ENCODE measurements at regions not wholly inside any gene's neighbourhood (a gene's known extent, or its start where the extent isn't known, plus 50 kb on each side); places are given as distances from the start of the nearest gene placed in this dataset.
"Not testable (repeated sequence)": the region's sequence is repeated elsewhere in the genome, so short reads cannot be mapped to it uniquely, and the experiment has no call there.

- intact Hi-C loops (cut with DNase I; ENCODE audit: low total_unique reads) = no loop called here
These were observed 65.1 kb upstream of the GJB6 start for GRCh38 chr13:20297181-20297580.

GRCh38 chr13:20295956-20296355 lies 63.8 kb upstream of the GJB6 start:
- DNase-seq = no peak
- Histone ChIP-seq H3K4me3 (no peak overlapping the region), H3K27ac (no peak overlapping the region), H3K27me3 (peaks cover 0 to 25% (median 0%) of the 10 kb centered on the region in 3 donors), H3K36me3 (no peaks in the 10 kb centered on the region), H3K4me1 (no peaks in the 10 kb centered on the region), H3K9me3 (no peaks in the 10 kb centered on the region)
- WGBS, 5 donors = 68 to 86% (median 83%) methylated on average over 8 of the region's 8 CpGs
- TF ChIP-seq POLR2AphosphoS5 (IDR thresholded peaks at IDR 0.05) = no peak
- TF ChIP-seq CTCF (IDR thresholded peaks at IDR 0.05) = no peak
- no peak for TF ChIP-seq POLR2A (IDR thresholded peaks at IDR 0.05)
- no peak for TF ChIP-seq EP300 (IDR thresholded peaks at IDR 0.05)
- intact Hi-C loops (cut with DNase I; ENCODE audit: low total_unique reads) = no loop called here

More at GRCh38 chr13:20297181-20297580, 65.1 kb upstream of the GJB6 start:
- H3K36me3 ChIP-seq = no peaks in the 10 kb centered on the region
- H3K4me3 ChIP-seq = no peak overlapping the region
- no peak overlapping the region for H3K27ac ChIP-seq
- no peak for DNase-seq
- no peaks in the 10 kb centered on the region for H3K9me3 ChIP-seq
- WGBS, 5 donors = 52 to 66% (median 59%) methylated on average over 3 of the region's 3 CpGs
- H3K27me3 ChIP-seq = peaks cover 6 to 37% (median 10%) of the 10 kb centered on the region in 3 donors
- peaks cover 0 to 8% (median 6%) of the 10 kb centered on the region in 4 donors for H3K4me1 ChIP-seq
- TF ChIP-seq EP300 (IDR thresholded peaks at IDR 0.05) (no peak), CTCF (IDR thresholded peaks at IDR 0.05) (no peak), POLR2AphosphoS5 (IDR thresholded peaks at IDR 0.05) (no peak), POLR2A (IDR thresholded peaks at IDR 0.05) (no peak)

GRCh38 chr13:20294497-20294896 lies 62.4 kb upstream of the GJB6 start:
- Histone ChIP-seq H3K27me3 (peaks cover 0 to 14% (median 0%) of the 10 kb centered on the region in 3 donors), H3K4me1 (no peaks in the 10 kb centered on the region), H3K27ac (no peak overlapping the region), H3K36me3 (no peaks in the 10 kb centered on the region), H3K9me3 (no peaks in the 10 kb centered on the region), H3K4me3 (no peak overlapping the region)
- 59 to 68% (median 65%) methylated on average over 3 of the region's 3 CpGs for WGBS, 5 donors
- intact Hi-C loops (cut with DNase I; ENCODE audit: low total_unique reads) = no loop called here
- TF ChIP-seq POLR2AphosphoS5 (IDR thresholded peaks at IDR 0.05) = no peak
- no peak for TF ChIP-seq POLR2A (IDR thresholded peaks at IDR 0.05)
- TF ChIP-seq CTCF (IDR thresholded peaks at IDR 0.05) = no peak
- no peak for TF ChIP-seq EP300 (IDR thresholded peaks at IDR 0.05)
- no peak for DNase-seq

- intact Hi-C loops (cut with DNase I; ENCODE audit: low total_unique reads); DNase-seq; H3K27me3 ChIP-seq; H3K36me3 ChIP-seq; H3K4me3 ChIP-seq; H3K27ac ChIP-seq; H3K9me3 ChIP-seq; H3K4me1 ChIP-seq: not testable (repeated sequence)
- WGBS, 5 donors = 88 to 99% (median 97%) methylated on average over 12 to 30 of the region's 30 CpGs
These were observed 60.2 kb upstream of the GJB6 start for GRCh38 chr13:20292301-20292700.

GRCh38 chr13:20291675-20292074 lies 59.6 kb upstream of the GJB6 start:
- intact Hi-C loops (cut with DNase I; ENCODE audit: low total_unique reads) = no loop called here
- Histone ChIP-seq H3K27me3 (peaks cover 0 to 6% (median 0%) of the 10 kb centered on the region in 3 donors), H3K36me3 (no peaks in the 10 kb centered on the region), H3K9me3 (peaks cover under 1 to 5% (median 4%) of the 10 kb centered on the region in 4 donors), H3K4me3 (no peak overlapping the region), H3K4me1 (no peaks in the 10 kb centered on the region), H3K27ac (no peak overlapping the region)
- no peak for TF ChIP-seq CTCF (IDR thresholded peaks at IDR 0.05)
- no peak for TF ChIP-seq EP300 (IDR thresholded peaks at IDR 0.05)
- TF ChIP-seq POLR2AphosphoS5 (IDR thresholded peaks at IDR 0.05) = no peak
- TF ChIP-seq POLR2A (IDR thresholded peaks at IDR 0.05) = no peak
- 76 to 85% (median 77%) methylated on average over 5 of the region's 5 CpGs for WGBS, 5 donors
- DNase-seq = no peak

Data from stomach (tissue), 8 donors.